Thymus (tissue), 11 donors: ENCODE measurements at regions not wholly inside any gene's neighbourhood (a gene's known extent, or its start where the extent isn't known, plus 50 kb on each side); places are given as distances from the start of the nearest gene placed in this dataset.

Source experiments
- DNase-seq, 9 donors: peaks; one replicate each; pipeline ENCODE4 v3.0.0-alpha.2; 2013; ENCODE audit warnings: low spot score in 9 of 9, low read depth in 6 of 9, missing footprints in 1 of 9
- H3K27ac ChIP-seq, 2 donors: one replicate each; pipeline ENCODE4 v1.5.1; 2013; ENCODE audit warnings: control low read depth in 1 of 2, low read depth in 1 of 2, low read length in 1 of 2, mild to moderate bottlenecking in 1 of 2, moderate library complexity in 1 of 2
- H3K27me3 ChIP-seq, 2 donors: one replicate each; pipeline ENCODE4 v1.5.1; 2013; ENCODE audit warnings: low read length in 1 of 2; ENCODE audit not compliant: control insufficient read depth in 2 of 2, insufficient read depth in 1 of 2
- H3K36me3 ChIP-seq, 2 donors: one replicate each; pipeline ENCODE4 v1.5.1; 2013; ENCODE audit warnings: low read length in 1 of 2, mild to moderate bottlenecking in 1 of 2, moderate library complexity in 1 of 2; ENCODE audit not compliant: control insufficient read depth in 2 of 2, insufficient read depth in 2 of 2
- H3K4me1 ChIP-seq, 2 donors: one replicate each; pipeline ENCODE4 v1.5.1; 2013; ENCODE audit warnings: low read length in 2 of 2; ENCODE audit not compliant: control insufficient read depth in 2 of 2, insufficient read depth in 2 of 2
- H3K4me3 ChIP-seq, 2 donors: one replicate each; pipeline ENCODE4 v1.5.1; 2013; ENCODE audit warnings: low read length in 2 of 2, control low read depth in 1 of 2, mild to moderate bottlenecking in 1 of 2
- H3K9me3 ChIP-seq, 2 donors: one replicate each; pipeline ENCODE4 v1.5.1; 2013; ENCODE audit warnings: low read length in 1 of 2, mild to moderate bottlenecking in 1 of 2; ENCODE audit not compliant: control insufficient read depth in 2 of 2, insufficient read depth in 1 of 2
- WGBS: extraction: QIAGEN DNeasy Blood & Tissue Kit; methylation state at CpG from one replicate; pipeline ENCODE4 v1.1.7; 2013; 5-methylcytosine and 5-hydroxymethylcytosine counted together
- donor health status: healthy.

- no peak overlapping the region for H3K27ac ChIP-seq
- H3K9me3 ChIP-seq, result no peaks in the 10 kb centered on the region
- peaks cover 0 to 13% of the 10 kb centered on the region in 2 donors for H3K4me1 ChIP-seq
- 28% methylated on average over 6 of the region's 6 CpGs for WGBS
- H3K36me3 ChIP-seq, result no peaks in the 10 kb centered on the region
- H3K27me3 ChIP-seq, result no peaks in the 10 kb centered on the region
- no peak overlapping the region for H3K4me3 ChIP-seq
- no peak for DNase-seq
Observed at GRCh38 chr3:184470551-184470950, 90.7 kb downstream of the CHRD start.

GRCh38 chr3:184471439-184471838, 90.1 kb upstream of the EPHB3 start:
- Histone ChIP-seq H3K4me1 (peaks cover 0 to 8% of the 10 kb centered on the region in 2 donors), H3K27me3 (no peaks in the 10 kb centered on the region), H3K4me3 (no peak overlapping the region), H3K9me3 (no peaks in the 10 kb centered on the region), H3K27ac (no peak overlapping the region), H3K36me3 (no peaks in the 10 kb centered on the region)
- 91% methylated on average over 3 of the region's 3 CpGs for WGBS
- DNase-seq, result no peak

- Histone ChIP-seq H3K4me3 (peak overlapping the region; percentile 16 to 23), H3K36me3 (no peaks in the 10 kb centered on the region), H3K9me3 (no peaks in the 10 kb centered on the region), H3K27ac (peak overlapping the region in 1 of 2 donors; percentile 75), H3K27me3 (no peaks in the 10 kb centered on the region), H3K4me1 (peaks cover 0 to 2% of the 10 kb centered on the region in 2 donors)
- 14% methylated on average over 12 of the region's 12 CpGs for WGBS
- DNase-seq, result peak in 7 of 9 donors; percentile 11 to 72 (median 33)
Observed at GRCh38 chr3:184472723-184473428, 88.7 kb upstream of the EPHB3 start.

GRCh38 chr3:184474897-184475296, 86.7 kb upstream of the EPHB3 start:
- DNase-seq, result no peak
- Histone ChIP-seq H3K36me3 (no peaks in the 10 kb centered on the region), H3K4me1 (peaks cover 0 to 2% of the 10 kb centered on the region in 2 donors), H3K27ac (no peak overlapping the region), H3K27me3 (no peaks in the 10 kb centered on the region), H3K4me3 (no peak overlapping the region), H3K9me3 (no peaks in the 10 kb centered on the region)
- 91% methylated on average over 8 of the region's 8 CpGs for WGBS

GRCh38 chr3:184477940-184478339, 83.6 kb upstream of the EPHB3 start:
- DNase-seq, result no peak
- no peaks in the 10 kb centered on the region for H3K9me3 ChIP-seq
- no peak overlapping the region for H3K27ac ChIP-seq
- H3K4me1 ChIP-seq, result peaks cover 0 to 2% of the 10 kb centered on the region in 2 donors
- 97% methylated on average over 1 of the region's 1 CpG for WGBS
- no peak overlapping the region for H3K4me3 ChIP-seq
- H3K27me3 ChIP-seq, result no peaks in the 10 kb centered on the region
- H3K36me3 ChIP-seq, result no peaks in the 10 kb centered on the region

- H3K36me3 ChIP-seq, result no peaks in the 10 kb centered on the region
- WGBS, result 90% methylated on average over 8 of the region's 8 CpGs
Observed at GRCh38 chr3:184479426-184480126, 82.0 kb upstream of the EPHB3 start.

GRCh38 chr3:184480831-184481230, 80.8 kb upstream of the EPHB3 start:
- Histone ChIP-seq H3K36me3 (no peaks in the 10 kb centered on the region), H3K27ac (no peak overlapping the region), H3K4me1 (no peaks in the 10 kb centered on the region), H3K9me3 (no peaks in the 10 kb centered on the region), H3K4me3 (no peak overlapping the region), H3K27me3 (no peaks in the 10 kb centered on the region)
- 98% methylated on average over 2 of the region's 2 CpGs for WGBS
- DNase-seq, result no peak

More at GRCh38 chr3:184479426-184480126, 82.0 kb upstream of the EPHB3 start:
- H3K4me3 ChIP-seq, result no peak overlapping the region
- no peaks in the 10 kb centered on the region for H3K9me3 ChIP-seq
- no peak overlapping the region for H3K27ac ChIP-seq
- H3K27me3 ChIP-seq, result no peaks in the 10 kb centered on the region
- no peak for DNase-seq
- H3K4me1 ChIP-seq, result no peaks in the 10 kb centered on the region

GRCh38 chr3:184481984-184482671, 79.5 kb upstream of the EPHB3 start:
- no peak overlapping the region for H3K27ac ChIP-seq
- H3K27me3 ChIP-seq, result no peaks in the 10 kb centered on the region
- H3K4me1 ChIP-seq, result no peaks in the 10 kb centered on the region
- H3K4me3 ChIP-seq, result no peak overlapping the region
- 93% methylated on average over 7 of the region's 7 CpGs for WGBS
- DNase-seq, result no peak
- H3K36me3 ChIP-seq, result no peaks in the 10 kb centered on the region
- H3K9me3 ChIP-seq, result no peaks in the 10 kb centered on the region

- 92% methylated on average over 2 of the region's 2 CpGs for WGBS
- H3K4me3 ChIP-seq, result no peak overlapping the region
- no peaks in the 10 kb centered on the region for H3K36me3 ChIP-seq
- H3K9me3 ChIP-seq, result no peaks in the 10 kb centered on the region
- peaks cover 0 to 4% of the 10 kb centered on the region in 2 donors for H3K27me3 ChIP-seq
- H3K4me1 ChIP-seq, result no peaks in the 10 kb centered on the region
- no peak for DNase-seq
- H3K27ac ChIP-seq, result no peak overlapping the region
Observed at GRCh38 chr3:184485241-184485640, 76.3 kb upstream of the EPHB3 start.
